ENCODE measurements at regions not wholly inside any gene's neighbourhood (a gene's known extent, or its start where the extent isn't known, plus 50 kb on each side); places are given as distances from the start of the nearest gene placed in this dataset.

DNA sequence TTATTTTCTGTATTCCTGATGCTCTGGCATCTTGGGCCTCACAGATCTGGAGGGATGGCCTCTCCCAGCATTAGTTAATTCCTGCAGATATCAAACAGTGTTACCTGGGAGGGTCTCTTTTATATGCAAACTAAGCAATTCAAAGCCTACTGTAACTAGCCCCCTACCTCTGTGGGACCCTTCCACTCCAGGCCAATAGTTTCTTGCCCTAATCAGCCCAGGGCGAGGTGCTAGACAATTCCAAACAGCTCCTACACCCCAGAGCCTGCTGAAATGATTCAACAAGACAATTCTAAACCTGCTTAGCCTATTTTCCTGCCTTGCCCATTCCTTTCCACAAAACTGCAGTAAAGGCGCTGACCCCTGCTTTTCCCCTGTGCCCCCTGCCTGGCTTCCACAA, 106.6 kb upstream of the IGSF10 start:
- TF ChIP-seq, protein P1, sequence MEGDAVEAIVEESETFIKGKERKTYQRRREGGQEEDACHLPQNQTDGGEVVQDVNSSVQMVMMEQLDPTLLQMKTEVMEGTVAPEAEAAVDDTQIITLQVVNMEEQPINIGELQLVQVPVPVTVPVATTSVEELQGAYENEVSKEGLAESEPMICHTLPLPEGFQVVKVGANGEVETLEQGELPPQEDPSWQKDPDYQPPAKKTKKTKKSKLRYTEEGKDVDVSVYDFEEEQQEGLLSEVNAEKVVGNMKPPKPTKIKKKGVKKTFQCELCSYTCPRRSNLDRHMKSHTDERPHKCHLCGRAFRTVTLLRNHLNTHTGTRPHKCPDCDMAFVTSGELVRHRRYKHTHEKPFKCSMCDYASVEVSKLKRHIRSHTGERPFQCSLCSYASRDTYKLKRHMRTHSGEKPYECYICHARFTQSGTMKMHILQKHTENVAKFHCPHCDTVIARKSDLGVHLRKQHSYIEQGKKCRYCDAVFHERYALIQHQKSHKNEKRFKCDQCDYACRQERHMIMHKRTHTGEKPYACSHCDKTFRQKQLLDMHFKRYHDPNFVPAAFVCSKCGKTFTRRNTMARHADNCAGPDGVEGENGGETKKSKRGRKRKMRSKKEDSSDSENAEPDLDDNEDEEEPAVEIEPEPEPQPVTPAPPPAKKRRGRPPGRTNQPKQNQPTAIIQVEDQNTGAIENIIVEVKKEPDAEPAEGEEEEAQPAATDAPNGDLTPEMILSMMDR (tag by site-specific recombination; IDR thresholded peaks at IDR 0.05) = no peak
- no peak for TF ChIP-seq KLF16 (tag by site-specific recombination; IDR thresholded peaks at IDR 0.05)
- TF ChIP-seq ZNF274 (IDR thresholded peaks at IDR 0.05; ENCODE audit: low read length) = no peak
- no peak for TF ChIP-seq ZNF274 (tag by site-specific recombination; IDR thresholded peaks at IDR 0.05; ENCODE audit: borderline replicate concordance)
- no peak for TF ChIP-seq ZNF701 (tag by site-specific recombination; IDR thresholded peaks at IDR 0.05)
- TF ChIP-seq, protein P2, sequence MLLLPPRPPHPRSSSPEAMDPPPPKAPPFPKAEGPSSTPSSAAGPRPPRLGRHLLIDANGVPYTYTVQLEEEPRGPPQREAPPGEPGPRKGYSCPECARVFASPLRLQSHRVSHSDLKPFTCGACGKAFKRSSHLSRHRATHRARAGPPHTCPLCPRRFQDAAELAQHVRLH (tag by site-specific recombination; IDR thresholded peaks at IDR 0.05) = no peak
- TF ChIP-seq, protein P3, sequence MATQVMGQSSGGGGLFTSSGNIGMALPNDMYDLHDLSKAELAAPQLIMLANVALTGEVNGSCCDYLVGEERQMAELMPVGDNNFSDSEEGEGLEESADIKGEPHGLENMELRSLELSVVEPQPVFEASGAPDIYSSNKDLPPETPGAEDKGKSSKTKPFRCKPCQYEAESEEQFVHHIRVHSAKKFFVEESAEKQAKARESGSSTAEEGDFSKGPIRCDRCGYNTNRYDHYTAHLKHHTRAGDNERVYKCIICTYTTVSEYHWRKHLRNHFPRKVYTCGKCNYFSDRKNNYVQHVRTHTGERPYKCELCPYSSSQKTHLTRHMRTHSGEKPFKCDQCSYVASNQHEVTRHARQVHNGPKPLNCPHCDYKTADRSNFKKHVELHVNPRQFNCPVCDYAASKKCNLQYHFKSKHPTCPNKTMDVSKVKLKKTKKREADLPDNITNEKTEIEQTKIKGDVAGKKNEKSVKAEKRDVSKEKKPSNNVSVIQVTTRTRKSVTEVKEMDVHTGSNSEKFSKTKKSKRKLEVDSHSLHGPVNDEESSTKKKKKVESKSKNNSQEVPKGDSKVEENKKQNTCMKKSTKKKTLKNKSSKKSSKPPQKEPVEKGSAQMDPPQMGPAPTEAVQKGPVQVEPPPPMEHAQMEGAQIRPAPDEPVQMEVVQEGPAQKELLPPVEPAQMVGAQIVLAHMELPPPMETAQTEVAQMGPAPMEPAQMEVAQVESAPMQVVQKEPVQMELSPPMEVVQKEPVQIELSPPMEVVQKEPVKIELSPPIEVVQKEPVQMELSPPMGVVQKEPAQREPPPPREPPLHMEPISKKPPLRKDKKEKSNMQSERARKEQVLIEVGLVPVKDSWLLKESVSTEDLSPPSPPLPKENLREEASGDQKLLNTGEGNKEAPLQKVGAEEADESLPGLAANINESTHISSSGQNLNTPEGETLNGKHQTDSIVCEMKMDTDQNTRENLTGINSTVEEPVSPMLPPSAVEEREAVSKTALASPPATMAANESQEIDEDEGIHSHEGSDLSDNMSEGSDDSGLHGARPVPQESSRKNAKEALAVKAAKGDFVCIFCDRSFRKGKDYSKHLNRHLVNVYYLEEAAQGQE (tag by site-specific recombination; IDR thresholded peaks at IDR 0.05) = no peak
- TF ChIP-seq ZNF121 (tag by site-specific recombination; IDR thresholded peaks at IDR 0.05) = no peak
- no peak for TF ChIP-seq ZNF221 (tag by site-specific recombination; IDR thresholded peaks at IDR 0.05; ENCODE audit: borderline replicate concordance)
- TF ChIP-seq SP2 (tag by site-specific recombination; IDR thresholded peaks at IDR 0.05) = no peak
- TF ChIP-seq, protein P4, sequence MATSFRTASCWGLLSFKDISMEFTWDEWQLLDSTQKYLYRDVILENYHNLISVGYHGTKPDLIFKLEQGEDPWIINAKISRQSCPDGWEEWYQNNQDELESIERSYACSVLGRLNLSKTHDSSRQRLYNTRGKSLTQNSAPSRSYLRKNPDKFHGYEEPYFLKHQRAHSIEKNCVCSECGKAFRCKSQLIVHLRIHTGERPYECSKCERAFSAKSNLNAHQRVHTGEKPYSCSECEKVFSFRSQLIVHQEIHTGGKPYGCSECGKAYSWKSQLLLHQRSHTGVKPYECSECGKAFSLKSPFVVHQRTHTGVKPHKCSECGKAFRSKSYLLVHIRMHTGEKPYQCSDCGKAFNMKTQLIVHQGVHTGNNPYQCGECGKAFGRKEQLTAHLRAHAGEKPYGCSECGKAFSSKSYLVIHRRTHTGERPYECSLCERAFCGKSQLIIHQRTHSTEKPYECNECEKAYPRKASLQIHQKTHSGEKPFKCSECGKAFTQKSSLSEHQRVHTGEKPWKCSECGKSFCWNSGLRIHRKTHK (tag by site-specific recombination; IDR thresholded peaks at IDR 0.05) = no peak
